Heart left ventricle (tissue), 16 donors: ENCODE measurements at regions not wholly inside any gene's neighbourhood (a gene's known extent, or its start where the extent isn't known, plus 50 kb on each side); places are given as distances from the start of the nearest gene placed in this dataset.
"Not testable (repeated sequence)": the region's sequence is repeated elsewhere in the genome, so short reads cannot be mapped to it uniquely, and the experiment has no call there.

ENCODE experiments used
- ATAC-seq, 4 donors: fragments of 200-7000 bp; cut with Tn5 transposase; one replicate each; pipeline ENCODE4 v1.9.1; 2020 to 2022; ENCODE audit warnings: moderate library complexity in 4 of 4, mild to moderate bottlenecking in 3 of 4, moderate number of reproducible peaks in 1 of 4
- DNase-seq, 5 donors: peaks; one replicate each; pipeline ENCODE4 v3.0.0-alpha.2; 2020
- H3K27ac ChIP-seq, 12 donors: fragments of 200-600 bp; sonication (generic) in 4 of 12; one replicate each; pipeline versions ENCODE4 v1.5.0 to v1.8.0; 2016 to 2022; ENCODE audit warnings: mild to moderate bottlenecking in 2 of 12
- H3K27me3 ChIP-seq, 9 donors: fragments of 200-600 bp; sonication (generic) in 2 of 9; one replicate each; pipeline versions ENCODE4 v1.5.1 to v1.8.0; 2016 to 2022; ENCODE audit warnings: mild to moderate bottlenecking in 3 of 9
- H3K36me3 ChIP-seq, 9 donors: fragments of 200-600 bp; sonication (generic) in 2 of 9; one replicate each; pipeline versions ENCODE4 v1.5.0 to v1.8.0; 2018 to 2022; ENCODE audit warnings: mild to moderate bottlenecking in 2 of 9
- H3K4me1 ChIP-seq, 12 donors: fragments of 200-600 bp; sonication (generic) in 4 of 12; one replicate each; pipeline versions ENCODE4 v1.5.0 to v1.8.0; 2016 to 2022; ENCODE audit warnings: mild to moderate bottlenecking in 3 of 12
- H3K4me3 ChIP-seq, 12 donors: fragments of 200-600 bp; sonication (generic) in 4 of 12; one replicate each; pipeline versions ENCODE4 v1.5.0 to v1.8.0; 2017 to 2022; ENCODE audit warnings: mild to moderate bottlenecking in 9 of 12, moderate library complexity in 4 of 12
- H3K9me3 ChIP-seq, 12 donors: fragments of 200-600 bp; sonication (generic) in 4 of 12; one replicate each; pipeline versions ENCODE4 v1.5.0 to v1.8.0; 2016 to 2022; ENCODE audit warnings: mild to moderate bottlenecking in 1 of 12
- CTCF ChIP-seq, 12 donors: fragments of 200-600 bp; sonication (generic) in 4 of 12; IDR thresholded peaks; one replicate each; pipeline versions ENCODE4 v1.5.0 to v1.8.0; 2018 to 2022; ENCODE audit warnings: antibody characterized with exemption in 12 of 12, mild to moderate bottlenecking in 5 of 12
- POLR2A ChIP-seq, 2 donors: fragments of 450-650 bp; IDR thresholded peaks; one replicate each; pipeline ENCODE4 v1.6.1; 2017; ENCODE audit warnings: antibody characterized with exemption in 2 of 2, mild to moderate bottlenecking in 2 of 2, moderate library complexity in 2 of 2
- WGBS, 4 donors: extraction: QIAGEN DNeasy Blood & Tissue Kit in 2 of 4; methylation state at CpG; one replicate each; pipeline versions ENCODE4 v1.1.5 to v1.1.7; 2013 to 2018; 5-methylcytosine and 5-hydroxymethylcytosine counted together
- intact Hi-C, 10 donors: fragments of 100-400 bp; cut with DNase I; formaldehyde crosslinking; loops; one replicate each; pipeline versions ENCODE4 v1.11.1 to v1.14.2; 2022
- donor health status: ischemic (EF 13 %, LVEDD 7.1; RV severe dilation, severe dysfunction).
- donor health status: healthy with polysubstance abuse.
- donor health status: DM: no; HTN: yes; CAD: no.
- donor health status: DM: no; HTN: no; CAD: no.
- donor health status: ischemic (EF 25% LVEDD 6.9; RV normal size, moderate dysfunction).
- donor health status: ischemic (EF 25% LVEDD 5.7; RV mildly dilated, moderate dysfunction).
- donor health status: healthy.
- donor health status: DM: yes; HTN: yes; CAD: no.
- donor health status: ischemic (EF 35%, LVEDD 5.7; RV mildly dilated, moderate dysfunction).
- donor health status: nonischemic (EF 11% LVEDD 7.7; RV severe dilation, severe dysfunction).
- donor health status: DM: yes; HTN: yes; CAD: no.
- donor health status: PGD.
- donor health status: ischemic (EF 29% LVEDD 5.4; RV normal size, mild dysfunction).
- donor health status: nonischemic (EF 23%, LVEDD 6.1; RV moderate dilation, normal function).

GRCh38 chr9:2427120-2427891, 194.3 kb upstream of the VLDLR start:
- peak in 2 of 5 donors; percentile 55 to 68 for DNase-seq
- TF ChIP-seq CTCF (IDR thresholded peaks at IDR 0.05): no peak
- TF ChIP-seq POLR2A (IDR thresholded peaks at IDR 0.05): no peak
- Histone ChIP-seq H3K4me3 (no peak overlapping the region), H3K9me3 (no peaks in the 10 kb centered on the region), H3K4me1 (peaks cover 0 to 4% (median 0%) of the 10 kb centered on the region in 12 donors), H3K36me3 (no peaks in the 10 kb centered on the region), H3K27ac (peak overlapping the region in 2 of 12 donors; percentile 18 to 34), H3K27me3 (no peaks in the 10 kb centered on the region)
- intact Hi-C loops: no loop called here
- WGBS, 4 donors: 76 to 81% (median 80%) methylated on average over 10 of the region's 10 CpGs
- ATAC-seq: peak; percentile 74 to 92 (median 86)

- DNase-seq (no peak), ATAC-seq (no peak)
- no peaks in the 10 kb centered on the region for H3K27me3 ChIP-seq
- no peaks in the 10 kb centered on the region for H3K4me1 ChIP-seq
- no peak overlapping the region for H3K4me3 ChIP-seq
- intact Hi-C loops: no loop called here
- H3K9me3 ChIP-seq: peaks cover 0 to 37% (median 3%) of the 10 kb centered on the region in 12 donors
- no peaks in the 10 kb centered on the region for H3K36me3 ChIP-seq
- no peak for TF ChIP-seq POLR2A (IDR thresholded peaks at IDR 0.05)
- TF ChIP-seq CTCF (IDR thresholded peaks at IDR 0.05): no peak
- WGBS, 4 donors: 55 to 80% (median 62%) methylated on average over 3 of the region's 3 CpGs
- no peak overlapping the region for H3K27ac ChIP-seq
Observed at GRCh38 chr9:2439957-2440356, 181.6 kb upstream of the VLDLR start.

- H3K4me3 ChIP-seq, H3K27ac ChIP-seq, H3K4me1 ChIP-seq, ATAC-seq, DNase-seq, H3K27me3 ChIP-seq, intact Hi-C loops, H3K36me3 ChIP-seq: not testable (repeated sequence)
- WGBS, 4 donors: 88 to 94% (median 92%) methylated on average over 1 of the region's 1 CpG
- peaks cover 0 to 26% (median 3%) of the 10 kb centered on the region in 12 donors for H3K9me3 ChIP-seq
Observed at GRCh38 chr9:2443933-2444332, 177.7 kb upstream of the VLDLR start.

GRCh38 chr9:2448193-2448738, 173.3 kb upstream of the VLDLR start:
- intact Hi-C loops: no loop called here
- Histone ChIP-seq H3K36me3 (no peaks in the 10 kb centered on the region), H3K9me3 (no peaks in the 10 kb centered on the region), H3K27me3 (no peaks in the 10 kb centered on the region), H3K27ac (no peak overlapping the region), H3K4me1 (no peaks in the 10 kb centered on the region), H3K4me3 (no peak overlapping the region)
- 33 to 48% (median 42%) methylated on average over 2 of the region's 2 CpGs for WGBS, 4 donors
- no peak for DNase-seq
- ATAC-seq: no peak
- no peak for TF ChIP-seq POLR2A (IDR thresholded peaks at IDR 0.05)
- TF ChIP-seq CTCF (IDR thresholded peaks at IDR 0.05): no peak
